GM12864 (cell line): ENCODE measurements at regions not wholly inside any gene's neighbourhood (a gene's known extent, or its start where the extent isn't known, plus 50 kb on each side); places are given as distances from the start of the nearest gene placed in this dataset.

Source experiments
- DNase-seq: peaks from one replicate; pipeline ENCODE4 v3.0.0-alpha.2; 2011; ENCODE audit warnings: low read depth
- H3K4me3 ChIP-seq: 2 replicates; pipeline ENCODE4 v1.5.1; 2011; ENCODE audit warnings: mild to moderate bottlenecking, low read depth, low read length, control low read depth
- TF ChIP-seq, protein P1 (sequence below): IDR thresholded peaks from 2 replicates; pipeline ENCODE4 v1.5.1; 2011; ENCODE audit warnings: low read depth, mild to moderate bottlenecking, moderate library complexity, low read length, control low read depth, inconsistent platforms; ENCODE audit errors: missing control alignments

DNA sequence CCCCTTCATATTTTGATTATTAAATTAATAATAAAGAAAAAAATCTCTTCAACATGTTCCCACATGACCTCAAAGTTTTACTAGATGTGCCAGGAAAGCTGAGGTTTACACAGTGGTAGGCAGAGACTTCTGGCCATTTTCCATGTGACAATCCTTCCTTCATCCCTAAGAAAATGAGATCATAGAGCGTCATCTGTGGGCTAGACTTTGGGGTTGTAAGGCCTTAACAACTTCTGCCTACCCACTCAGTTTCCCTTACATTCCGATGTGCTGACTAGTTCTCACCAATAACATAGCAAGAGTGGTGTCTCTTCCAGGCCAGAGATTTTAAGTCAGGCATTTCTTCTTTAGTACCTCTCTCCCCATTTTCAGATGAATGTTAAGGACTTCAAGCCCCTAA lies 171.1 kb upstream of the PHF14 start:
- no peak overlapping the region for H3K4me3 ChIP-seq
- no peak for DNase-seq
- TF ChIP-seq, protein P1, sequence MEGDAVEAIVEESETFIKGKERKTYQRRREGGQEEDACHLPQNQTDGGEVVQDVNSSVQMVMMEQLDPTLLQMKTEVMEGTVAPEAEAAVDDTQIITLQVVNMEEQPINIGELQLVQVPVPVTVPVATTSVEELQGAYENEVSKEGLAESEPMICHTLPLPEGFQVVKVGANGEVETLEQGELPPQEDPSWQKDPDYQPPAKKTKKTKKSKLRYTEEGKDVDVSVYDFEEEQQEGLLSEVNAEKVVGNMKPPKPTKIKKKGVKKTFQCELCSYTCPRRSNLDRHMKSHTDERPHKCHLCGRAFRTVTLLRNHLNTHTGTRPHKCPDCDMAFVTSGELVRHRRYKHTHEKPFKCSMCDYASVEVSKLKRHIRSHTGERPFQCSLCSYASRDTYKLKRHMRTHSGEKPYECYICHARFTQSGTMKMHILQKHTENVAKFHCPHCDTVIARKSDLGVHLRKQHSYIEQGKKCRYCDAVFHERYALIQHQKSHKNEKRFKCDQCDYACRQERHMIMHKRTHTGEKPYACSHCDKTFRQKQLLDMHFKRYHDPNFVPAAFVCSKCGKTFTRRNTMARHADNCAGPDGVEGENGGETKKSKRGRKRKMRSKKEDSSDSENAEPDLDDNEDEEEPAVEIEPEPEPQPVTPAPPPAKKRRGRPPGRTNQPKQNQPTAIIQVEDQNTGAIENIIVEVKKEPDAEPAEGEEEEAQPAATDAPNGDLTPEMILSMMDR, result no peak

DNA sequence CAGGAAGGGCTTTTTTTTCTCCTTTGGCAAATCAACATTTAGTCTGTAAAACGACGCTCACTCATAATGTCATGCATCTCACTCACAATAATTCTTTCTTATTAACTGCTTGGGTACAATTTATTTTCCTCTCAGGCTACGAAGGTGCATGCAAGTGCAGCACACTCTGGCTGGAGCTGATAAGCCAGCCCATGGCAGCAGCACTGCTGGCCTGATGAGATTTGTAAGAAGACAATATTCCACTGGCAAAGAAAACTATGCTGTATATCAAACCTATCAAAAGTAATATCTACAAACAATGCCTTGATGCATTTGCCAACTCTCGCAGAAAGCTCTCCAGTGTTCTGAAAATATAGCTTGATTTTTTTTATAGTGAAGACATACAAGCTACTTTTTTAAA lies 170.0 kb upstream of the PHF14 start:
- TF ChIP-seq, protein P1, result no peak
- no peak for DNase-seq
- no peak overlapping the region for H3K4me3 ChIP-seq

DNA sequence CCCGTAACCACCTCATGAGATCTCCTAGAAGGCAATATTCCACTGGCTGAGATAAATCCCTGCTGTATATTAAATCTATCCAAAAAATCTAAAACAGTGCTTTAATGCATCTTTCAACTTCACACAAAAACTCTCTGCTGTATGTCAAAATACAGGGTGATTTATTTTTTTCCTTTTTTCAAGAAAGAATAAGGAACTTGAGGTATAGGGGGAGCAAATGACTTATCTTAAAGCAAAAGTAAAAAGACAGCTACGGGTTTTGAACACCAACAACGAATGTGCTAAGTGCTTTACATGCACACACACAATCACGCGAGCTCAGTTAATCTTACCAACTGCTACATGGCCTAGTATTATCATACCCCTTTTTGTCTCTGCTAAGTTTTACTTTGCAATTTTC lies 168.9 kb upstream of the PHF14 start:
- TF ChIP-seq, protein P1, result no peak
- no peak for DNase-seq
- no peak overlapping the region for H3K4me3 ChIP-seq

DNA sequence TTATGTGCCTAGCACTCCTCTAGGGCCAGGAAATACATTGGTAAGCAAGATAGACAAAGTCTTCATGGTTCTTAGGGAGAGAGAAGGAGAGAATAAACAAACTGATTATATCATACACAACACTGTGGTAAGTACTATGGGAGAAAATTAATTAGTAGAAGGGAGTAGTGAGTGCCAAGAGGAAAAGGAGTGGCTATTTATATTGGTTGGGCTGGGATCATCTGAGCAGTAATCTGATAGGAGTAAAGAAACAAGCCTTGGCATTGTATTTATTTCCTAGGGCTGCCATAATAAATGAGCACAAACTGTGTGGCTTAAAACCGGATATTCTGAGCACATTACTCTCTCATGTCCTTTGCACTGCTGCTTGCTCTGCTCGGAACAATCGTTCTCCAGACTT lies 158.1 kb upstream of the PHF14 start:
- TF ChIP-seq, protein P1, result no peak
- no peak for DNase-seq

DNA sequence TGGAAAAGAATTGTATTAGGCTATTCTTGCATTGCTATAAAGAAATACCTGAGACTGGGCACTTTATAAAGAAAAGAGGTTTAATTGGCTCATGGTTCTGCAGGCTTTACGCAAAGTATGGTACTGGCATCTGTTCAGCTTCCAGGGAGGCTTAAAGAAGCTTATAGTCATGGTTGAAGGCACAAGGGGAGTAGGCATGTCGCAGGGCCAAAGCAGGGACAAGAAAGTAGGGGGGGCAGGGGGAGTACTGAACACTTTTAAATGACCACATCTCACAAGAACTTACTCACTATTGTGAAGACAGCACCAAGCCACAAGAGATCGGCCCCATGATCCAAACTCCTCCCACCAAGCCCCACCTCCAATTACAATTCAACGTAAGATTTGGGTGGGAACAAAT lies 152.5 kb upstream of the PHF14 start:
- H3K4me3 ChIP-seq, result no peak overlapping the region
- TF ChIP-seq, protein P1, result no peak
- DNase-seq, result no peak

More for the DNA sequence above, 158.1 kb upstream of the PHF14 start:
- no peak overlapping the region for H3K4me3 ChIP-seq

DNA sequence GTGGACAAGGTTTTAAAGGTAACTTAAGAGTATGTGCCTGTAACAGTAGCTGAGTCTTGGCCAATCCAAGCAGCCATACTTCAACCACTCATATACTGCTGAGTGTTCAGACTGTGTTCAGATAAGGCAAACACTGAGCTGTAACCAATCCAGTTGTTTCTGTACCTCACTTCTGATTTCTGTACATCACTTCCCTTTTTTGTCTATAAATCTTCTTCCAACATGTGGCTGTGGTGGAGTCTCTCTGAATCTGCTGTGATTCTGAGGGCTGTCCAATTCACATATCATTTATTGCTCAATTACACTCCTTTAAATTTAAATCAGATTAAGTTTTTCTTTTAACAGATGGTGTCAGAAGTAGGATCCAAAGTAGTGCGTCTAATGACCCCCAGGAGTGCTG lies 149.5 kb upstream of the PHF14 start:
- TF ChIP-seq, protein P1, result no peak
- DNase-seq, result no peak
- no peak overlapping the region for H3K4me3 ChIP-seq

DNA sequence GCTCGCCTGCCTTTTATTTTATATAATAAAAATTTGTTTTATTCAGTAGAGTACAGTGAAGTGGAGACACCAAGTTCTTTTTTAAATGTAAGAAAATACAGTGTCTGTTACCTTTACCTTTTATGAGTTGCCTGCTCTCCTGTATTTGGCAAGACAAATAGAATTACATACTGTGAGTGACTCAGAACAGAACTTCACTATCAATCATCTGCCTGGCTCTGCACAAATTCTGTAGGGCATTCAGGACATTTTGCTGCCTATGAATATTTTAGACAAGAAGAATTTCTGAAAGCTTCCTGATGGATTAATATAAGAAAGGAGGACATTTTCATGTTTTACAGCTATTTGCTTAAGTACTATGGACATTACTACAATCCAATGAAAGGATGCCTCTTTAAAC lies 135.4 kb upstream of the PHF14 start:
- DNase-seq, result no peak
- TF ChIP-seq, protein P1, result no peak
- no peak overlapping the region for H3K4me3 ChIP-seq
